ENCODE measurements at regions not wholly inside any gene's neighbourhood (a gene's known extent, or its start where the extent isn't known, plus 50 kb on each side); places are given as distances from the start of the nearest gene placed in this dataset.

GRCh38 chr5:71973563-71973962 is 133.7 kb upstream of the MAP1B start:
- no peak for TF ChIP-seq RAD21 (IDR thresholded peaks at IDR 0.05; ENCODE audit: low read depth)
- no peak for TF ChIP-seq TEAD4 (IDR thresholded peaks at IDR 0.05)
- no peak for TF ChIP-seq CEBPB (IDR thresholded peaks at IDR 0.05)
- no peak for TF ChIP-seq TAF1 (IDR thresholded peaks at IDR 0.05; ENCODE audit: low read depth)
- TF ChIP-seq USF1 (IDR thresholded peaks at IDR 0.05), result no peak
